SK-N-MC (cell line): ENCODE measurements at regions not wholly inside any gene's neighbourhood (a gene's known extent, or its start where the extent isn't known, plus 50 kb on each side); places are given as distances from the start of the nearest gene placed in this dataset.

Experiments
- DNase-seq: peaks from one replicate; pipeline ENCODE4 v3.0.0-alpha.2; 2011; ENCODE audit warnings: low read depth, low spot score
- H3K27ac ChIP-seq: fragments of 200-600 bp; sonication (generic); 2 replicates; pipeline ENCODE4 v1.5.1; 2016; ENCODE audit warnings: mixed run types
- H3K36me3 ChIP-seq: fragments of 200-600 bp; sonication (generic); 2 replicates; pipeline ENCODE4 v1.6.1; 2017; ENCODE audit warnings: antibody characterized with exemption, low read length, mixed read lengths; ENCODE audit not compliant: insufficient read depth
- H3K4me3 ChIP-seq: fragments of 200-600 bp; sonication (generic); 2 replicates; pipeline ENCODE4 v1.5.1; 2016
- H3K9ac ChIP-seq: fragments of 200-600 bp; sonication (generic); 2 replicates; pipeline ENCODE4 v1.8.0; 2017; ENCODE audit warnings: mixed run types, mixed read lengths; ENCODE audit not compliant: insufficient read length
- H3K9me3 ChIP-seq: fragments of 200-600 bp; sonication (generic); 2 replicates; pipeline ENCODE4 v1.6.1; 2017; ENCODE audit warnings: low read depth, mild to moderate bottlenecking, antibody characterized with exemption, low read length, moderate library complexity, mixed read lengths
- EZH2 ChIP-seq: fragments of 200-600 bp; sonication (generic); IDR thresholded peaks from one replicate; pipeline ENCODE4 v1.6.1; 2017; ENCODE audit warnings: antibody characterized with exemption
- FOXP2 ChIP-seq: optimal IDR thresholded peaks from 2 replicates; pipeline ENCODE3; 2011; ENCODE audit warnings: mild to moderate bottlenecking, moderate library complexity; ENCODE audit not compliant: insufficient read depth; ENCODE audit errors: extremely low read length, control extremely low read depth
- POLR2AphosphoS5 ChIP-seq: IDR thresholded peaks from 2 replicates; pipeline ENCODE4 v1.6.1; 2012; ENCODE audit warnings: mild to moderate bottlenecking, low read depth, low read length, borderline replicate concordance

GRCh38 chr14:98962118-98962517, 309.9 kb downstream of the BCL11B start:
- Histone ChIP-seq H3K9me3 (no peaks in the 10 kb centered on the region), H3K9ac (no peak overlapping the region), H3K36me3 (no peaks in the 10 kb centered on the region), H3K27ac (no peak overlapping the region), H3K4me3 (no peak overlapping the region)
- no peak for DNase-seq
- TF ChIP-seq FOXP2 (no peak), EZH2 (no peak)

DNA sequence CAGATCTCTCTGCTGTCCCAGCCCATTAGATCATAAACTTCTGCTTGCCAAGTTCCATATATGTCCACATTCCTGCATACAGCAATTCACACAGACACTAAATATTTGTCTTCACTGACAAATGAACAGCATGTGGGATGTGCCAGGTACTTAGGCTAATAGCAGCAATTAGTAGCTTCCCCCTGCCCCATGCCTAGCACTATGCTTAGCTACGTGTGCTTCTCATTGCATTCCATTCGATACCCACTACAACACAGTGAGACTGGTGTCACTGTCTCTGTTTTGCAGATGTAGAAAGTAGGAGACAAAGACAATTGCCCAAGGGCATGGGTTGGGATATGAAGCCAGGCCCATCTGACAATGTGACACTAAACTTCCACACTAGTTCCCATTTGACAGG, 308.4 kb downstream of the BCL11B start:
- H3K27ac ChIP-seq = no peak overlapping the region
- no peak for DNase-seq
- no peaks in the 10 kb centered on the region for H3K9me3 ChIP-seq
- H3K4me3 ChIP-seq = no peak overlapping the region
- no peak overlapping the region for H3K9ac ChIP-seq
- no peaks in the 10 kb centered on the region for H3K36me3 ChIP-seq
- TF ChIP-seq FOXP2 (no peak), EZH2 (no peak), POLR2AphosphoS5 (no peak)

- TF ChIP-seq FOXP2 = no peak
- TF ChIP-seq POLR2AphosphoS5 = no peak
- TF ChIP-seq EZH2 = no peak
- no peaks in the 10 kb centered on the region for H3K9me3 ChIP-seq
- no peaks in the 10 kb centered on the region for H3K36me3 ChIP-seq
- H3K27ac ChIP-seq = no peak overlapping the region
- no peak overlapping the region for H3K9ac ChIP-seq
- DNase-seq = no peak
- H3K4me3 ChIP-seq = no peak overlapping the region
Measured at GRCh38 chr14:98964171-98964570, 307.8 kb downstream of the BCL11B start.

DNA sequence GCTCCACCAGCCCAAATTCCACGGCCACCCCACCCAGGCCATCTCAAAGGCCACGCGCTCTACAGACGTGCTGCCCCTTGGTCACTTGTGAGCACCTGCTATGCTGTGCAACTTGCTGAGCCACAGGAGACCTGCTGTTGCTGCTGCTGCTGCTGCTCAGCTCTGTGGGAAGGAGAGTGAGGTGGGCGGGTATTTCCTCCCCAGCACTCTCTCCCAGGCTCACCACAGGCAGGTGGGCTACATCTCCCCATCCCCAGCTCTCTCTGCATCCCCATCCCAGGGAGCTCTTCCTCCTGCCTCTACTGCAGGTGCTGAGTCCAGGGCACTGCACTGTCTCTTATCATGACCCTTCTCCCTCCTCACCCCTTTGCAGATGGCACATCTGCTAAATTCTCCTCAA, 306.9 kb downstream of the BCL11B start:
- no peak overlapping the region for H3K9ac ChIP-seq
- no peak overlapping the region for H3K27ac ChIP-seq
- DNase-seq = no peak
- no peaks in the 10 kb centered on the region for H3K9me3 ChIP-seq
- H3K36me3 ChIP-seq = no peaks in the 10 kb centered on the region
- TF ChIP-seq FOXP2 = no peak
- no peak for TF ChIP-seq POLR2AphosphoS5
- TF ChIP-seq EZH2 = no peak
- no peak overlapping the region for H3K4me3 ChIP-seq

DNA sequence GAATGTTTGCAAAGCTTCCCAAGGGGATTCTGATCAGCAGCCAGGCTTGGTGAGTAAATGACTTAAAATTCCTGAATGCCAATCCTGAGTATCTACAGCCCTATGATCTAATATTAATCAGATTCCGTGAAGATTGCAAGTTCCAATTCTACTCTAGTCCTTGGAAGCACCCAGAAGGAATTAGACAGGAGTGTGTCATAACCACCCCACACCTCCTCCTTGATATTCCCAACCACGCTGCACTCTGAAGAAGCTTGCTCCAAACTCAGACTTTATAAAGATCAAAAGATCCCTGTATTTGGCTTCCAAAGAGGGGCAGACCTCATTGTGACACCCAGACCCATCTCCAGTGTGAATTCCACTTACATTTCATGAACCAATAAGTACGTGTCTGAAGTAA, 306.0 kb downstream of the BCL11B start:
- Histone ChIP-seq H3K4me3 (no peak overlapping the region), H3K9ac (no peak overlapping the region), H3K36me3 (no peaks in the 10 kb centered on the region), H3K27ac (no peak overlapping the region), H3K9me3 (no peaks in the 10 kb centered on the region)
- TF ChIP-seq POLR2AphosphoS5 = no peak
- TF ChIP-seq FOXP2 = no peak
- DNase-seq = no peak

DNA sequence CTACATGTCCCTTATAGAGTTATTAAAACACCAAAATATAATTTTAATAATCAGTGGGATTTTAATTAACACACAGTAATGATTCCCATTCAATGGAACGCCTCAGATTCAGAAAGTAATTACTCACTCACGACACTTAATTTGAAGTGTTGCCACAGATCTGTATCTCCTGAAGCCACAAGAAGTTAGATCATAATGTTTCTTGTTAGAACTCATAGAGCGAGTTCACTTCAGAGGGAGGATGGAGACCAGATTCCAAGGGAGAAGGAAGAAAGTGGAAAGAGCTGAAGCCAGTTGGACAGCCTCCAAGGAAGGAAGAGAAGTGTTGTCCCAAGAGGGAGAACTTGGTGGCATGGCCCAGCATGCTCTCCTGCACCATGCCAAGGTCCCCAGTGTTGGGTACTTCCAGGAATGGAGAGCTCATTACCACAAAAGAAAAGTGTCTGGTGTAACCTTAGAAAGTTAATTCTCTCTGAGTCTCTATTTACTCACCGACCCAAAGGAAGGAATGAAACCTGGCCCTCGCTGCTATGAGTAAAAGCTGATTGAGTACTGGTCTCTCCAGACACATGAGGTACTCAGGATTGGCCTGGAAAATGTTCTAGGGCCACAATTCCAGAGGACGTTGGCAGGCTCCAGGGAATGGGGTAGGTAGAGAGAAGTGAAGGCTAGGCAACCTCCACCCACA, 305.4 kb downstream of the BCL11B start:
- TF ChIP-seq EZH2 = no peak
- no peak for TF ChIP-seq POLR2AphosphoS5
- TF ChIP-seq FOXP2 = no peak
- Histone ChIP-seq H3K36me3 (no peaks in the 10 kb centered on the region), H3K4me3 (no peak overlapping the region), H3K9ac (no peak overlapping the region), H3K27ac (no peak overlapping the region), H3K9me3 (no peaks in the 10 kb centered on the region)
- DNase-seq = no peak

DNA sequence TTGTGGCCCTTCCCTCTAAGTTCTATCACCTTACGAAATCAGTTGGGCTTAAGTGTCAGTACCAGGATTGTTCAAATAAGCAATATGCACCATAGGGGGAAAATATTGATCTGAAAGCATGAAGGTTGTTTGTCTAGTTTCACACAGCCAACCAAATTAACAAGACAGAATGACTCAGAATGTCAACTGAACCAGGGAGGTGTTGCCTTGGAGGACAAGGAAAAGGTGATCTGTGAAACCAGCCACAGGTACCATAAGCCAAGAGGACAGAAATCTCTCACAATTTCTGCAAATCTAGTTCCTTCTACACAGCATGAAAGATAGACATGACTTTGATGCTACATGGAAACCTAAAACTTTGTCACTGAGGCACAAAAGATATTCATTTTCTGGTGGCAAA, 297.9 kb downstream of the BCL11B start:
- DNase-seq = no peak
- Histone ChIP-seq H3K4me3 (no peak overlapping the region), H3K9me3 (0 out of 2 replicates have a peak, but pooled peaks cover 4% of the 10 kb centered on the region), H3K27ac (no peak overlapping the region), H3K36me3 (no peaks in the 10 kb centered on the region), H3K9ac (no peak overlapping the region)
- TF ChIP-seq FOXP2 (no peak), POLR2AphosphoS5 (no peak), EZH2 (no peak)

DNA sequence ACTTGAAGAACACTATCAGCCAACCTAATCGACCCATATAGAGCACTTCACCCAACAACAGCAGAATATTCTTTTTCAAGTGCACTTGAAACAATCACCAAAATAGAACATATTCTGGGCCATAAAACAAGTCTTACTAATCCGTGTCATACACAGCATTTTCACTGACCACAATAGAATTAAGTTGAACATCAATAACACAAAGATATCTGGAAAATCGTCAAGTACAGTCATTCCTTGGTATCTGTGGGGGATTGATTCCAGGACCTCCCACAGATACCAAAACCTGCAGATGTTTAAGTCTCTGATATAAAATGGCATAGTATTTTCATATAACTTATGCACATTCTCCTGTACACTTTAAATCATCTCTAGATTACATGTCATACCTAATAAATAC, 295.7 kb downstream of the BCL11B start:
- DNase-seq = no peak
- no peak for TF ChIP-seq POLR2AphosphoS5
- no peak for TF ChIP-seq EZH2
- no peak for TF ChIP-seq FOXP2
- H3K4me3 ChIP-seq = no peak overlapping the region
- H3K36me3 ChIP-seq = no peaks in the 10 kb centered on the region
- no peak overlapping the region for H3K27ac ChIP-seq
- H3K9ac ChIP-seq = no peak overlapping the region
- 0 out of 2 replicates have a peak, but pooled peaks cover 4% of the 10 kb centered on the region for H3K9me3 ChIP-seq

DNA sequence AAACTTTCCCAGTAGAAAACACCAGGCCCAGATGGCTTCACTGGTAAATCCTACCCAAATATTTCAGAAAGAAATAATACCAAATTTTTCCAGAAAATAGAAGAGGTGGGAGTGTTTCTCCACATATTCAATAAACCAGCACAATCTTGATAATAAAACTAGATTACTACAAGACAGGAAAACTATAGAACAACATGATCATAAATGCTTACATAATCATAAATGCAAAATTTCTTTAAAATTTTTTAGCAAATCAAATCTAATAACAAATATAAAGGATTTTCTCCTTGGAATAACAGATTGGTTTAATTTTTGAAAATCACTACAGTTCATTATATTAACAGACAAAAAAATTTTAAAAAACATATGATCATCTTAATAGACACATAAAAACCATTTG, 294.5 kb downstream of the BCL11B start:
- DNase-seq = no peak
- no peak for TF ChIP-seq FOXP2
- no peak for TF ChIP-seq EZH2
- no peak for TF ChIP-seq POLR2AphosphoS5
- Histone ChIP-seq H3K9ac (no peak overlapping the region), H3K9me3 (0 out of 2 replicates have a peak, but pooled peaks cover 4% of the 10 kb centered on the region), H3K27ac (no peak overlapping the region), H3K36me3 (no peaks in the 10 kb centered on the region), H3K4me3 (no peak overlapping the region)

- no peak for TF ChIP-seq POLR2AphosphoS5
- no peak for TF ChIP-seq FOXP2
- no peak for TF ChIP-seq EZH2
- Histone ChIP-seq H3K9ac (no peak overlapping the region), H3K36me3 (no peaks in the 10 kb centered on the region), H3K27ac (no peak overlapping the region), H3K4me3 (no peak overlapping the region), H3K9me3 (0 out of 2 replicates have a peak, but pooled peaks cover 2% of the 10 kb centered on the region)
- DNase-seq = no peak
Measured at GRCh38 chr14:98982986-98983385, 289.0 kb downstream of the BCL11B start.
